ENCODE measurements at regions not wholly inside any gene's neighbourhood (a gene's known extent, or its start where the extent isn't known, plus 50 kb on each side); places are given as distances from the start of the nearest gene placed in this dataset.
"Not testable (repeated sequence)": the region's sequence is repeated elsewhere in the genome, so short reads cannot be mapped to it uniquely, and the experiment has no call there.

DNA sequence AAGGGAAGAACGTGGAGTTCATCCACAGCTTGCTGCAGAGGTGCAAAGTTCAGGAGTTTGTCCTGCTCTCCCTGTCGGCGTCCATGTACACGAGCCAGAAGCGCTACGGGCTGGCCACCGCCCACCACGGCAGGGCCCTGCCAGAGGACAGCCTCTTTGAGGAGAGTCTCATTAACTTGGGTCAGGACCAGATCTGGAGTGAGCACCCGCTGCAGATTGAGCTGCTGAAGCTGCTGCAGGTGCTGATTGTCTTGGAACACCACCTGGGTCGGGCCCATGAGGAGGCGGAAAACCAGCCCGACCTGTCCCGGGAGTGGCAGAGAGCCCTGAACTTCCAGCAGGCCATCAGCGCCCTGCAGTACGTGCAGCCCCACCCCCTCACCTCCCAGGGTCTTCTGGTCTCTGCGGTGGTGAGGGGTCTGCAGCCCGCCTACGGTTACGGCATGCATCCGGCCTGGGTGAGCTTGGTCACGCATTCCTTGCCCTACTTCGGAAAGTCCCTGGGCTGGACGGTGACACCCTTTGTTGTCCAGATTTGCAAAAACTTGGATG is 73.8 kb upstream of the MORC3 start:
- DNase-seq (ENCODE audit: low spot score), result peak; percentile 36

DNA sequence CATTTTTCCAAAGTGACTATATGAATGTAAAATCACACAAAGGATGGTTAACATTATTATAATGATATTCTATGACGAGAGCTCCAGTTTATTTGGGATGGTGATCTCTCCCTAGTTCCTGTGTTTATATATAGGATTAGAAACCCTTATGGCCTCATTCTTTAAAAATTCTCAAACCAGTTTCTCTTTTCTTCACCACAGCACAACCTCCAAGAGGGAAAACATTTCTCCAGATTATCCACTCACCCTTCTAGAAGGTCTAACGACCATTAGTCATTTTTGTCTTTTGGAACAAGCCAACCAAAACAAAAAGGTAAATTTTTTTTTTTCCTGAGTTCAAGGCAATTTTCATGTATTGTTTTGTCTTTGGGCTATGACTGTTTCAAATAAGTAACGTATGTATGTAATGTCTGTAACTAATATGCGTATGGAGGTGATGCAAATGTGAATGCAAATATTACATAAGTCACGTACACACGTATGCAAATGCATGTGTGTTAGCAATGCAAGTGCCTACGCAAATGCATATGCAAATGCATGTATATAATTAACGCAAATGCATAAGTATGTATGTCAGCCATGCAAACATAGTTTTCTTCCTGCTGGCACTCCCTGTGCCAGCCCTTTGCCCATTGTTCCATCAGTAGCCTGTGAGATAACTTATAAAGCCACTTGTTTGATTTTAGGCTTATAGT is 72.5 kb upstream of the MORC3 start:
- DNase-seq (ENCODE audit: low spot score), result no peak

DNA sequence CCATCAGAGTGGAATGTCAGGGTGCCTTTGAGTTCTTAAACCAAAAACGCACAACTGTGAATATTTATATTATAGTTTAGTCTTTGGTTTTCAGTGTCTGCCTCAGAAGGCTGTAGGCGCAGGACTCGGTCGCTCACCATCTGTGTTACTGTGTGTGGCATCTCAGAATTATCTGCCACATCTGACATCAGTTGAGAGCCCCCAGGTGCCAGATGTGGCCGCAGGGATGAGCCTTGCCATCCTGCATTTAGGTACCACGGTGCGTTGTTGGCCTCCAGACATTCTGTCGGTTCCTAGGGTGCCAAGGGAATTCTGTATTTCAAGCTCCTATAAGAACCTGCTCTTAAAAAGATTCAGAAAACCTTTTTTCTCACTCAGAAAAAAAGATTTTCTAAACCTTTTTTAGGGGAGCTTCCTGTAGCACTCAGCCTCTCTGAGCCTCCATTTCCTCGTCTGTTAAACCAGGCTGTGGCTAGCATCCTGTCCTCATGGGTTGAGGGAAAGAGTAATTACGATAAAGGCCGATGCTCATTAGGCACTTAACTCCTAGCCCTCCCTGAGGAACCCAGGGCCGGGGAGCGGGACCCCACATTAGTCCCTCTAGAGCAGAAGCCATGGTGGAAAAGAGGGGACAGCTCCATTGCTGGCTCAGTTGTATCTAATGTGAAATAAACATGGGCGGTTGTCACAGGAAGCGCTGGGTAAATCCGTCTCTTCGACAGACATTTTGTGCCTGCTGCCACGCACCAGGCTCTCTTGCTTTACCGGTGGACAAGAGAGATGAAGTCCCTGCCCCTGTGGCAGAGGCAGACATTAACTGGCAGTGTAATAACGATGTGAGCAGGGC is 70.2 kb upstream of the MORC3 start:
- DNase-seq (ENCODE audit: low spot score), result no peak

DNA sequence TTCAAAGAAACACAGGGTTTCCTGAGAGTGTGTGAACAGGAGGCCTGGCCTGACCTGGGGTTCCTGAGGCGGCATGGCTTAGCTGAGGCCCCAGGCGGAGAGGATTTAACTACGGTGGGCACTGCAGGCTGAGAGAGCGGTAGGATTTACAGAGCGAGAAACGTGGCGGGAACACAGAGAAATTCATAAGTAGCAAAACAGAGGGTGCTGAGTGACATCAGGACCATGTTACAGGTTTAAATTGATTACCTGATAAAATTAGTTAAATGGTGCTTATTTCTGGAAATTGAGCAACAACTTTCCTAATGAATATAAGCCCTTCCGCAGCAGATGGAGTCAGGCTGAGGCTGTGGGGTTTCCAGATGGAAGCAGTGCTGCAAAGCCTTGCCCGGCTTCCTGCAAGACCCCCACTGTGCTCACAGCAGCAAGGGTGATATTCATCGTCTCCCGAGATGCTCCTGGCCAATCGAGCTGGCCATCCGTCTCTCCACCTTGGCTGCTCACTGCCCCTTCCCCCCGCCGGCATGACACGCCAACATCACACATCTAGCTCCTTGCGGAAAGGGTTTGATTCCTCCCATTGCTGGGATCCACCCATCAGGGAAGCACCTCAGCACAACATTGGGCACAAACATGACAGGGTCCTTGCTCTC is 69.4 kb upstream of the MORC3 start:
- DNase-seq (ENCODE audit: low spot score), result no peak

DNA sequence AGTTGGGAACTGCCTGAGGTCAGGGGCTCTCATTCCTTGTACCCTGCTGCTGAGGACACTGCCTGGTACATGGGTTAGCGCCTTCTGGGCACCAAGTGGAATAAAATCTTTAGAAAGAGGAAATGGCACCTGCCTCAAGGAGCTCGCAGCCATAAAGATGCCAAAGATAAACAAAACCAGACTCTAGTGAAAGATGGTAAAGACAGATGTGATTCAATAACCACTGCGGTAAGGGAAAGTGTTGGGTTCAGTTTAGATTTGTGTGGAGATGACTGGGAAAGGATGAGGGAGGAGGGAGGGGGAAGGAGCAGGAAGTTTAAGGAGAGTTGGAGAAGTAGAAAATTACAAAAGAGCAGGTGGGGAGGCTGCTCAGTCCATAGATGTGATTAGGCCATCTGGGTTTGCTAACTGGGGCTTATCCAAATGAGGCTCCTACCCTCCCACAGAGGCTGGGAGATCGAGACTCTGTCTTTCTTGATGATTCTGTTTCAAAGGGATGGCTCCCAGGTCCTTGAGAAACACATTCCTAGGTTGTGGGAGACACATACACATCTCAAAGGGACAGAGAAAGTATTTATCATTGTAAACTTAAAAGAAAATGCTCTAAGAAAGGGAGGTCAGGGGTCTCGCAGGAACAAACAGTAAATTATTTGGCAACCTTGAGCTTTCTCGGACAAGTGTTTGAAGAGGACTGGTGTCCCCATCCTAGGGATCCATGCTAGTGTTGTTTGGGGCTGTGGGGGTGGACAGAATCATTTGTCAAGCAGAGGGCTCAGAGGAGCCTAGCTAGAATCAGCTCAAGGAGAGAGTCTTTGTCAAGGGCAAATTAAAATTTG is 65.7 kb upstream of the MORC3 start:
- DNase-seq (ENCODE audit: low spot score), result no peak

DNA sequence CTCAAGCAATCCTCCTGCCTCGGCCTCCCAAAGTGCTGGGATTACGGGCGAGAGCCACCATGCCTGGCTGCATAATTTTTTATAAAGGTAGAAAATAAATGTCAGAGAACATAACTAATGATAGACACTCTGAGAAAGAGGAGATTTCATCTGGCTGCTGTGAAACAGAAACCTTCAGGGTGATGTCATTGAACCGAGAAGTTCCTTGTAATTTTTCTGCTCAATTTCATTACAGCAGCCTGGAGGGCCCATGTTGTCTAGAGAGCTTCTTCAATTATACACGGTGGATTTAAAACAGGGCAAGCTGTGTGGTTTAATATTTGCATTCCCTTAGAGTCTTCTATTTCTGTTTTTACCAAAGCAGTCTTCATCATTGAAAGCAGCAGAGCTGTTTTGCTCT is 64.3 kb upstream of the MORC3 start:
- DNase-seq (ENCODE audit: low spot score), result no peak

DNA sequence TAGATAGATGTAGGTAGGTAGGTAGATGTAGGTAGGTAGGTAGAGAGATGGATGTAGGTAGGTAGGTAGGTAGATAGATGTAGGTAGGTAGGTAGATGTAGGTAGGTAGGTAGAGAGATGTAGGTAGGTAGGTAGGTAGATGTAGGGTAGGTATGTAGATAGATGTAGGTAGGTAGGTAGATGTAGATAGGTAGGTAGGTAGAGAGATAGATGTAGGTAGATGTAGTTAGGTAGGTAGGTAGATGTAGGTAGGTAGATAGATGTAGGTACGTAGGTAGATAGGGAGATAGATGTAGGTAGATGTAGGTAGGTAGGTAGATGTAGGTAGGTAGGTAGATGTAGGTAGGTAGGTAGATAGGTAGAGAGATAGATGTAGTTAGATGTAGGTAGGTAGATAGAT is 62.3 kb upstream of the MORC3 start:
- no peak for DNase-seq (ENCODE audit: low spot score)

DNA sequence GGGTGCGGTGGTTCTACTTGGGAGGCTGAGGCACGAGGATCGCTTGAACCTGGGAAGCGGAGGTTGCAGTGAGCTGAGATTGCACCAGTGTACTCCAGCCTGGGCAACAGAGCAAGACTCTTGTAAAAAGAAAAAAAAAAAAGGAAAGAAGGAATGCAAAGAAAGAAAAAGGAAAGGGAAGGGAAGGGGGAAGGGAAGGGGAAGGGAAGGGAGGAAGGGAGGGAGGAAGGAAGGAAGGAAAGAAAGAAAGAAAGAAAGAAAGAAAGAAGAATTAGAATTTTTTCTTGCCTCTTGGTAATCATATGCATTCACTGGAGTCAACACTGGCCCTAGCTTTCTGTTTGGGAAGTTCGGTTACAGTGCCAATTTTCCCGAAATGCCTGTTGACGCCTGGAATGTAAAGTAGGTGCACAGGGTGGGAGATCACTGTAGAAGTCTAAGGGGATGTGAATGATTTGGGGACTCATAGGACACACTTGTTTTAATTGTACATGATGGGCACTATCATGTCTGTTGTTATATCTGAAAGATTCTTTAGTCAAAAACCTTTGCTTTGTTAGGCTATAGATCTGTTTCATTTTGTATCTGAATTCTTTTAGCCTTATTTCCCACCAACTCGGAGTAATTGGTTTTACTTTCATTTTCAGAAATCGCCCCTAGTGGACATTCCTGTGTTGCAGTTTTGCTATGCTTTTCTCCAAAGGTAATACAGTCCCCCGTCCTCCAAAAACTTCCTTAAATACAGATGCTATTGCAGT is 59.8 kb upstream of the MORC3 start:
- DNase-seq (ENCODE audit: low spot score), result peak; percentile 79

DNA sequence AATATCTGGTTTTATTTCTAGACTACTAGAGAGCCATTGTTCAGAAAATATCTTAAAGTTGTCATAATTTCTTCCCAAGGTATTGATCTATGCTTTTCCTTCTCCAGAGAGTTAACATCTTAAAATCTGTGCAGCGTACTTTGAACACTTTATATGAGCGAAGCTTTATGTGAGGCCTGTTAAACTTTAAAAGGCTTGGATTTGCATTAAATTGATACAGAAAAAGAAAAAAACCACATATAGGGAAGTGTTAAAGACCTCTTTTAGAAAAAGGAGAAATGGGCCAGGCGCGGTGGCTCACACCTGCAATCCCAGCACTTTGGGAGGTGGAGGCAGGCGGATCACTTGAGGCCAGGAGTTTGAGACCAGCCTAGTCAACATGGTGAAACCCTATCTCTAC is 59.2 kb upstream of the MORC3 start:
- DNase-seq (ENCODE audit: low spot score), result no peak

DNA sequence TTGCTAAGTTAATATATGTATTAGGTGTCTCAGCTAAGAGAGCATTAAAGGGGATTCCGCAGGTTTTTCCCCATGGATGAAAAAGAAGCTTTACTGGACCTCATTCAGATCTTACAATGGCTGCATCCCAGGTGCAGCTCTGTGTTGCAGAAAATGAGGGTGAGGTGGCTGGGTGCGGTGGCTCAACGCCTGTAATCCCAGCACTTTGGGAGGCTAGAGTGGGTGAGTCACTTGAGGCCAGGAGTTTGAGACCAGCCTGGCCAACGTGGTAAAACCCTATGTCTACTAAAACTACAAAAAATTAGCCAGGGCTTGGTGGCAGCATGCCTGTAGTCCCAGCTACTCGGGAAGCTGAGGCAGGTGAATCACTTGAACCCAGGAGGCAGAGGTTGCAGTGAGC is 58.5 kb upstream of the MORC3 start:
- no peak for DNase-seq (ENCODE audit: low spot score)

DNA sequence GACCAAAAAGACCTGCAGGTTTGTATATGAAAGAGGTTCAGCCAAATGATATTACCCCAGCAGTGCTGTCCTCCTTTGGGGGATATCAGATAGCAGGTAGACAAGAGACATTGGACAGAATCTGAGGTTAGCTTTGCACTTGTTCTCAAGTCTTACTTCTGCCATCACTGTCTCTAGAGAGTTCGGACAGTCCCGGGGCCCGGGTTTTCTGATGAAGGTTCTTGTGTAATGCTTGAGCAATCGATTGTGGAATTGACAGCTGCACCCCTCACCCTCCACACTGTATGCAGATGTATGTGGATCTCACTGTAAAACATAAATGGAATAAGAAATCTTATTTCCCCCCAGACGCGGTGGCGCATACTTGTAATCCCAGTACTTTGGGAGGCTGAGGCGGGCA is 56.2 kb upstream of the MORC3 start:
- no peak for DNase-seq (ENCODE audit: low spot score)

DNA sequence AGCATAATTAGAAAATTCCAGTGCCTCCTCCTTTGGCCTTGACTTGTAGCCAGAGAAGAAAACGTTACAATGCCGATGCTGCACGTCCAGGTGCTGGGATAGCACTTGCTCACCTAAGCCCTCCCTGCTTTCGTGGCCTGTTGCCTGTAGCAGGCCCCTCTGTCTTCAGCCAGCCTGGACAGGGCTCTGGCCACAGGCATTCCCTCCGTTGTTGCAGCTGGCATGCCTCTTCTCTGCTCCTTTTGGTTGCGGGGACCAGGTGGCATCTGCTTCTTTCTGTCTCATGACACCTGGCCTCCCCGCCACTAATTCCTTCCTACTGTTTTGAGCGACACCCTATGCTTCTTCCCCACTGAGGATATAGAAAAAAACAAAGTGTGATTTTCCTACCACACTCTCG is 54.6 kb upstream of the MORC3 start:
- DNase-seq (ENCODE audit: low spot score), result no peak

DNA sequence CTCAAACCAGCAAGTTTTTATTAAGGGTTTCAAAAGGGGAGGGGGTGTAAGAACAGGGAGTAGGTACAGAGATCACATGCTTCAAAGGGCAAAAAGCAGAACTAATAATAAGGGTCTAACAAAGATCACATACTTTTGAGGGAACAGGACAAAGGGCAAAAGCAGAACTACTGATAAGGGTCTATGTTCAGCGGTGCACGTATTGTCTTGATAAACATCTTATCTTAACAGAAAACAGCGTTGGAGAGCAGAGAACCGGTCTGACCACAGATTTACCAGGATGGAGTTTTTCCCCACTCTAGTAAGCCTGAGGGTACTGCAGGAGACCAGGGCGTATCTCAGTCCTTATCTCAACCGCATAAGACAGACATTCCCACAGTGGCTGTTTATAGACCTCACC is 52.2 kb upstream of the MORC3 start:
- DNase-seq (ENCODE audit: low spot score), result not testable (repeated sequence)

DNA sequence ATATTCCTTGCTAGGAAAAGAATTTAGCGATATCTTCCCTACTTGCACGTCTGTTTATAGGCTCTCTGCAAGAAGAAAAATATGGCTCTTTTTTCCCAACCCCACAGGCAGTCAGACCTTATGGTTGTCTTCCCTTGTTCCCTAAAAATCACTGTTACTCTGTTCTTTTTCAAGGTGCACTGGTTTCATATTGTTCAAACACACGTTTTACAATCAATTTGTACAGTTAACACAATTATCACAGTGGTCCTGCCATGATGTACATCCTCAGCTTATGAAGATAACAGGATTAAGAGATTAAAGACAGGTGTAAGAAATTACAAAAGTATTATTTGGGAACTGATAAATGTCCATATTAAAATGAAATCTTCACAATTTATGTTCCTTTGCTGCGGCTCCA is 51.7 kb upstream of the MORC3 start:
- not testable (repeated sequence) for DNase-seq (ENCODE audit: low spot score)
